ENCODE measurements at regions not wholly inside any gene's neighbourhood (a gene's known extent, or its start where the extent isn't known, plus 50 kb on each side); places are given as distances from the start of the nearest gene placed in this dataset.

- H3K9me3 Mint-ChIP-seq (ENCODE audit: low read depth): no peaks in the 10 kb centered on the region
- no peak overlapping the region for H3K27ac Mint-ChIP-seq
- H3K4me1 Mint-ChIP-seq (ENCODE audit: low read depth): peaks cover 27% of the 10 kb centered on the region
- H3K36me3 Mint-ChIP-seq: no peaks in the 10 kb centered on the region
- H3K27me3 Mint-ChIP-seq: no peaks in the 10 kb centered on the region
- no peak overlapping the region for H3K4me3 Mint-ChIP-seq
Observed at GRCh38 chr12:111091051-111091450, 170.7 kb upstream of the MYL2 start.

GRCh38 chr12:111089616-111090015, 169.2 kb upstream of the MYL2 start:
- Mint-ChIP-seq H3K36me3 (no peaks in the 10 kb centered on the region), H3K4me3 (no peak overlapping the region), H3K27me3 (no peaks in the 10 kb centered on the region), H3K9me3 (ENCODE audit: low read depth) (no peaks in the 10 kb centered on the region), H3K27ac (no peak overlapping the region), H3K4me1 (ENCODE audit: low read depth) (peaks cover 24% of the 10 kb centered on the region)

- Mint-ChIP-seq H3K4me3 (no peak overlapping the region), H3K27ac (no peak overlapping the region), H3K9me3 (ENCODE audit: low read depth) (no peaks in the 10 kb centered on the region), H3K27me3 (no peaks in the 10 kb centered on the region), H3K4me1 (ENCODE audit: low read depth) (peaks cover 15% of the 10 kb centered on the region), H3K36me3 (no peaks in the 10 kb centered on the region)
Observed at GRCh38 chr12:111088409-111088808, 168.0 kb upstream of the MYL2 start.

GRCh38 chr12:111086947-111087700, 166.7 kb upstream of the MYL2 start:
- H3K27me3 Mint-ChIP-seq: no peaks in the 10 kb centered on the region
- no peaks in the 10 kb centered on the region for H3K36me3 Mint-ChIP-seq
- H3K9me3 Mint-ChIP-seq (ENCODE audit: low read depth): no peaks in the 10 kb centered on the region
- no peak overlapping the region for H3K27ac Mint-ChIP-seq
- H3K4me3 Mint-ChIP-seq: no peak overlapping the region
- peaks cover 4% of the 10 kb centered on the region for H3K4me1 Mint-ChIP-seq (ENCODE audit: low read depth)

- peaks cover 2% of the 10 kb centered on the region for H3K27me3 Mint-ChIP-seq
- no peak overlapping the region for H3K27ac Mint-ChIP-seq
- no peaks in the 10 kb centered on the region for H3K9me3 Mint-ChIP-seq (ENCODE audit: low read depth)
- H3K36me3 Mint-ChIP-seq: no peaks in the 10 kb centered on the region
- no peaks in the 10 kb centered on the region for H3K4me1 Mint-ChIP-seq (ENCODE audit: low read depth)
- H3K4me3 Mint-ChIP-seq: no peak overlapping the region
Observed at GRCh38 chr12:111085096-111085495, 164.7 kb upstream of the MYL2 start.

- no peaks in the 10 kb centered on the region for H3K36me3 Mint-ChIP-seq
- no peaks in the 10 kb centered on the region for H3K9me3 Mint-ChIP-seq (ENCODE audit: low read depth)
- H3K4me1 Mint-ChIP-seq (ENCODE audit: low read depth): no peaks in the 10 kb centered on the region
- H3K4me3 Mint-ChIP-seq: no peak overlapping the region
- no peak overlapping the region for H3K27ac Mint-ChIP-seq
- peaks cover 2% of the 10 kb centered on the region for H3K27me3 Mint-ChIP-seq
Observed at GRCh38 chr12:111084605-111085004, 164.2 kb upstream of the MYL2 start.

- H3K27me3 Mint-ChIP-seq: peaks cover 2% of the 10 kb centered on the region
- no peaks in the 10 kb centered on the region for H3K4me1 Mint-ChIP-seq (ENCODE audit: low read depth)
- H3K27ac Mint-ChIP-seq: no peak overlapping the region
- H3K36me3 Mint-ChIP-seq: no peaks in the 10 kb centered on the region
- no peak overlapping the region for H3K4me3 Mint-ChIP-seq
- H3K9me3 Mint-ChIP-seq (ENCODE audit: low read depth): no peaks in the 10 kb centered on the region
Observed at GRCh38 chr12:111084158-111084557, 163.8 kb upstream of the MYL2 start.

GRCh38 chr12:111081600-111081999, 161.2 kb upstream of the MYL2 start:
- Mint-ChIP-seq H3K4me1 (ENCODE audit: low read depth) (peaks cover 3% of the 10 kb centered on the region), H3K27me3 (peaks cover 2% of the 10 kb centered on the region), H3K4me3 (no peak overlapping the region), H3K36me3 (no peaks in the 10 kb centered on the region), H3K27ac (no peak overlapping the region), H3K9me3 (ENCODE audit: low read depth) (no peaks in the 10 kb centered on the region)

- Mint-ChIP-seq H3K9me3 (ENCODE audit: low read depth) (no peaks in the 10 kb centered on the region), H3K4me3 (no peak overlapping the region), H3K4me1 (ENCODE audit: low read depth) (peaks cover 19% of the 10 kb centered on the region), H3K27me3 (peaks cover 2% of the 10 kb centered on the region), H3K36me3 (no peaks in the 10 kb centered on the region), H3K27ac (no peak overlapping the region)
Observed at GRCh38 chr12:111078731-111079130, 158.4 kb upstream of the MYL2 start.

- no peaks in the 10 kb centered on the region for H3K27me3 Mint-ChIP-seq
- peaks cover 31% of the 10 kb centered on the region for H3K4me1 Mint-ChIP-seq (ENCODE audit: low read depth)
- H3K27ac Mint-ChIP-seq: no peak overlapping the region
Observed at GRCh38 chr12:111076611-111077451, 156.5 kb upstream of the MYL2 start.

GRCh38 chr12:111076199-111076598, 155.8 kb upstream of the MYL2 start:
- no peak overlapping the region for H3K4me3 Mint-ChIP-seq
- H3K27me3 Mint-ChIP-seq: no peaks in the 10 kb centered on the region
- H3K36me3 Mint-ChIP-seq: no peaks in the 10 kb centered on the region
- H3K4me1 Mint-ChIP-seq (ENCODE audit: low read depth): peaks cover 31% of the 10 kb centered on the region
- no peak overlapping the region for H3K27ac Mint-ChIP-seq
- H3K9me3 Mint-ChIP-seq (ENCODE audit: low read depth): no peaks in the 10 kb centered on the region

More at GRCh38 chr12:111076611-111077451, 156.5 kb upstream of the MYL2 start:
- Mint-ChIP-seq H3K4me3 (no peak overlapping the region), H3K9me3 (ENCODE audit: low read depth) (no peaks in the 10 kb centered on the region), H3K36me3 (no peaks in the 10 kb centered on the region)

GRCh38 chr12:111074965-111075364, 154.6 kb upstream of the MYL2 start:
- Mint-ChIP-seq H3K27ac (no peak overlapping the region), H3K9me3 (ENCODE audit: low read depth) (no peaks in the 10 kb centered on the region), H3K27me3 (no peaks in the 10 kb centered on the region), H3K4me3 (no peak overlapping the region), H3K36me3 (no peaks in the 10 kb centered on the region), H3K4me1 (ENCODE audit: low read depth) (peaks cover 31% of the 10 kb centered on the region)

GRCh38 chr12:111074559-111074958, 154.2 kb upstream of the MYL2 start:
- Mint-ChIP-seq H3K4me1 (ENCODE audit: low read depth) (peaks cover 31% of the 10 kb centered on the region), H3K4me3 (no peak overlapping the region), H3K27ac (no peak overlapping the region), H3K27me3 (no peaks in the 10 kb centered on the region), H3K9me3 (ENCODE audit: low read depth) (no peaks in the 10 kb centered on the region), H3K36me3 (no peaks in the 10 kb centered on the region)

GRCh38 chr12:111073370-111073769, 153.0 kb upstream of the MYL2 start:
- H3K4me1 Mint-ChIP-seq (ENCODE audit: low read depth): peaks cover 31% of the 10 kb centered on the region
- no peaks in the 10 kb centered on the region for H3K27me3 Mint-ChIP-seq
- H3K27ac Mint-ChIP-seq: no peak overlapping the region
- H3K36me3 Mint-ChIP-seq: no peaks in the 10 kb centered on the region
- no peaks in the 10 kb centered on the region for H3K9me3 Mint-ChIP-seq (ENCODE audit: low read depth)
- H3K4me3 Mint-ChIP-seq: no peak overlapping the region

- H3K4me3 Mint-ChIP-seq: no peak overlapping the region
- H3K27me3 Mint-ChIP-seq: no peaks in the 10 kb centered on the region
- no peak overlapping the region for H3K27ac Mint-ChIP-seq
- H3K9me3 Mint-ChIP-seq (ENCODE audit: low read depth): no peaks in the 10 kb centered on the region
- H3K4me1 Mint-ChIP-seq (ENCODE audit: low read depth): peaks cover 38% of the 10 kb centered on the region
- H3K36me3 Mint-ChIP-seq: no peaks in the 10 kb centered on the region
Observed at GRCh38 chr12:111072299-111072698, 151.9 kb upstream of the MYL2 start.

All from activated naive CD8-positive, alpha-beta T cell (primary cell).